NCI-H2196 (cell line): ENCODE measurements at regions not wholly inside any gene's neighbourhood (a gene's known extent, or its start where the extent isn't known, plus 50 kb on each side); places are given as distances from the start of the nearest gene placed in this dataset.

ENCODE experiments used
- DNase-seq: peaks from one replicate; lab custom pipeline; 2025; ENCODE audit not compliant: unreplicated experiment; lab: John Stamatoyannopoulos, UW

GRCh38 chr10:36336315-36336714 lies 694.2 kb upstream of the FZD8 start:
- no peak for DNase-seq

GRCh38 chr10:36333446-36333845 lies 691.4 kb upstream of the FZD8 start:
- no peak for DNase-seq

GRCh38 chr10:36332926-36333325 lies 690.8 kb upstream of the FZD8 start:
- no peak for DNase-seq

GRCh38 chr10:36331121-36331520 lies 689.0 kb upstream of the FZD8 start:
- DNase-seq: no peak

- DNase-seq: no peak
These were observed 683.7 kb upstream of the FZD8 start for GRCh38 chr10:36325815-36326214.

GRCh38 chr10:36324831-36325230 lies 682.7 kb upstream of the FZD8 start:
- no peak for DNase-seq

GRCh38 chr10:36313142-36313541 lies 671.0 kb upstream of the FZD8 start:
- DNase-seq: no peak

- no peak for DNase-seq
These were observed 661.8 kb upstream of the FZD8 start for GRCh38 chr10:36303896-36304295.

GRCh38 chr10:36302086-36302485 lies 660.0 kb upstream of the FZD8 start:
- no peak for DNase-seq

GRCh38 chr10:36301539-36301938 lies 659.4 kb upstream of the FZD8 start:
- DNase-seq: no peak

GRCh38 chr10:36301139-36301538 lies 659.0 kb upstream of the FZD8 start:
- DNase-seq: no peak

GRCh38 chr10:36283827-36284226 lies 641.7 kb upstream of the FZD8 start:
- no peak for DNase-seq

- no peak for DNase-seq
These were observed 639.8 kb upstream of the FZD8 start for GRCh38 chr10:36281831-36282331.

GRCh38 chr10:36280890-36281499 lies 638.9 kb upstream of the FZD8 start:
- DNase-seq: no peak

- DNase-seq: no peak
These were observed 638.2 kb upstream of the FZD8 start for GRCh38 chr10:36280321-36280741.

- DNase-seq: no peak
These were observed 636.1 kb upstream of the FZD8 start for GRCh38 chr10:36278176-36278575.

GRCh38 chr10:36277459-36277858 lies 635.4 kb upstream of the FZD8 start:
- DNase-seq: no peak

- DNase-seq: no peak
These were observed 629.7 kb upstream of the FZD8 start for GRCh38 chr10:36271627-36272340.

- no peak for DNase-seq
These were observed 627.1 kb upstream of the FZD8 start for GRCh38 chr10:36269222-36269621.

- no peak for DNase-seq
These were observed 624.8 kb upstream of the FZD8 start for GRCh38 chr10:36266923-36267322.

- no peak for DNase-seq
These were observed 623.6 kb upstream of the FZD8 start for GRCh38 chr10:36265741-36266140.

GRCh38 chr10:36263871-36264270 lies 621.8 kb upstream of the FZD8 start:
- no peak for DNase-seq

GRCh38 chr10:36256948-36257356 lies 614.9 kb upstream of the FZD8 start:
- no peak for DNase-seq
